ENCODE measurements at regions not wholly inside any gene's neighbourhood (a gene's known extent, or its start where the extent isn't known, plus 50 kb on each side); places are given as distances from the start of the nearest gene placed in this dataset.

- peak overlapping the region; percentile 26; the same call in 1 of the 2 replicates for H3K4me3 ChIP-seq
- peak overlapping the region; percentile 59 for H3K4me2 ChIP-seq (ENCODE audit: unreplicated experiment)
- H3K79me2 ChIP-seq (ENCODE audit: insufficient read depth), result peaks cover 85% of the 10 kb centered on the region
Observed at GRCh38 chr12:124497658-124498057, 69.8 kb downstream of the NCOR2 start.

DNA sequence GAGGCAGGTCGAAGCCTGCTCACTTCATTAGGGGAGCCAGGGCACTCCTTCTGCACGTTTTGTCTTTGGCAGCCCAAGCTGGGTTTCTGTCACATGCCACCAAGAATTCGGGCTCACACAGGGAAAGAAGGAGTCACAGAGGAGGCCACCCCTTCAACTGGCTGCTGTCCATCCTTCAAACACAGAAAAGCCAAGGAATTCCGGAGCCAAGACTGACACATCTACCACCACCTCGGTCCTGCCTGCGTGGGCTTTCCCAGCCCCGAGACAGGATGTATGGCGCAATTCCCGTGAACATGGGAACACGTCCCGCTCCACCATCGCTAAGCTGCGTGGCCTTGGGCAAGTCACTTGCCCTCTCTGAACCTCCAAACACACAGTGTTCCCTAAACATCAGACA lies 70.4 kb downstream of the NCOR2 start:
- H3K4me2 ChIP-seq (ENCODE audit: unreplicated experiment), result peak overlapping the region; percentile 59
- no peaks in the 10 kb centered on the region for H3K36me3 ChIP-seq (ENCODE audit: low read depth)
- peak overlapping the region; percentile 26; the same call in 1 of the 2 replicates for H3K4me3 ChIP-seq
- TF ChIP-seq EZH2 (IDR thresholded peaks at IDR 0.05; ENCODE audit: insufficient read depth, poor library complexity, severe bottlenecking) (no peak), EZH2phosphoT487 (IDR thresholded peaks at IDR 0.05; ENCODE audit: insufficient read depth, low read depth) (no peak)
- in situ Hi-C loops (cut with MboI), result no loop called here
- 3% methylated on average over 13 of the region's 13 CpGs for WGBS, 2 experiments (ENCODE audit: low coverage in 1 of 2, low lambda C conversion rate in 2 of 2, missing lambda C conversion rate in 2 of 2)
- peak overlapping the region; percentile 98 for H3K27ac ChIP-seq
- H4K20me1 ChIP-seq (ENCODE audit: insufficient read depth), result peaks cover 4% of the 10 kb centered on the region; the same call in 1 of the 2 replicates
- peak overlapping the region; percentile 81 for H3K9ac ChIP-seq
- H3F3A ChIP-seq (ENCODE audit: insufficient read depth), result peaks cover 21% of the 10 kb centered on the region
- no peaks in the 10 kb centered on the region for H3K9me3 ChIP-seq (ENCODE audit: low read depth)
- DNase-seq, result peak; percentile 94
- peaks cover 35% of the 10 kb centered on the region for H3K4me1 ChIP-seq (ENCODE audit: insufficient read depth)
- no peak overlapping the region for H2AFZ ChIP-seq
- peaks cover 85% of the 10 kb centered on the region for H3K79me2 ChIP-seq (ENCODE audit: insufficient read depth)
- H3K9me2 ChIP-seq (ENCODE audit: insufficient read depth), result no peaks in the 10 kb centered on the region
- H3K27me3 ChIP-seq (replicated peaks; ENCODE audit: insufficient read depth), result no peaks in the 10 kb centered on the region

More at GRCh38 chr12:124497658-124498057, 69.8 kb downstream of the NCOR2 start:
- peaks cover 4% of the 10 kb centered on the region; the same call in 1 of the 2 replicates for H4K20me1 ChIP-seq (ENCODE audit: insufficient read depth)
- peak overlapping the region; percentile 98 for H3K27ac ChIP-seq
- WGBS, 2 experiments (ENCODE audit: low coverage in 1 of 2, low lambda C conversion rate in 2 of 2, missing lambda C conversion rate in 2 of 2), result 3 to 5% methylated on average over 7 of the region's 7 CpGs
- peaks cover 21% of the 10 kb centered on the region for H3F3A ChIP-seq (ENCODE audit: insufficient read depth)
- no peaks in the 10 kb centered on the region for H3K36me3 ChIP-seq (ENCODE audit: low read depth)
- peak; percentile 99 for DNase-seq
- H3K4me1 ChIP-seq (ENCODE audit: insufficient read depth), result peaks cover 35% of the 10 kb centered on the region
- in situ Hi-C loops (cut with MboI), result no loop called here
- no peaks in the 10 kb centered on the region for H3K27me3 ChIP-seq (replicated peaks; ENCODE audit: insufficient read depth)
- no peaks in the 10 kb centered on the region for H3K9me3 ChIP-seq (ENCODE audit: low read depth)
- peak overlapping the region; percentile 81 for H3K9ac ChIP-seq
- TF ChIP-seq EZH2phosphoT487 (IDR thresholded peaks at IDR 0.05; ENCODE audit: insufficient read depth, low read depth), result no peak
- no peak for TF ChIP-seq EZH2 (IDR thresholded peaks at IDR 0.05; ENCODE audit: insufficient read depth, poor library complexity, severe bottlenecking)
- H2AFZ ChIP-seq, result no peak overlapping the region
- H3K9me2 ChIP-seq (ENCODE audit: insufficient read depth), result no peaks in the 10 kb centered on the region

DNA sequence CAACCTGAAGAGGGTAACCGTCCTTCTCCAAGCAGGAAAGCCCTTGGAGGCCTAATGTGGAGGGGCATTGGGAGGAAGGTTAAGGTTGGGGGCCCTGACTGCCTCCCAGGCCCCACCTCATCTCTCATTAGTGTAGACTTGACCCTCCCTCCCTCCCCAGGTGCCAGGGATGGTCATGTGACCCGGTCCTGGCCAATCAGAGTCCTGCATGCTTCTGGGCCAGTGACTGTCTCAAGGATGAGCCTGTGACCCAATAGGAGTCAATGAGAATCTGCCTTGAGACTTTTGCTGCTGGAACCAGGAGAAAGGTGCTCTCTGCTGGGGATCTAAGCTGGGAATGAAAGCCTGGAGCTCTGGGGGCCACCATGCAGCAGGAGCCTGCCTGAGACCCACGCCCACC lies 70.8 kb downstream of the NCOR2 start:
- in situ Hi-C loops (cut with MboI), result no loop called here
- H4K20me1 ChIP-seq (ENCODE audit: insufficient read depth), result peaks cover 4% of the 10 kb centered on the region; the same call in 1 of the 2 replicates
- peak overlapping the region; percentile 59 for H3K4me2 ChIP-seq (ENCODE audit: unreplicated experiment)
- H3K4me1 ChIP-seq (ENCODE audit: insufficient read depth), result peaks cover 35% of the 10 kb centered on the region
- H3K36me3 ChIP-seq (ENCODE audit: low read depth), result no peaks in the 10 kb centered on the region
- H3F3A ChIP-seq (ENCODE audit: insufficient read depth), result peaks cover 21% of the 10 kb centered on the region
- 60 to 65% methylated on average over 3 of the region's 3 CpGs for WGBS, 2 experiments (ENCODE audit: low coverage in 1 of 2, low lambda C conversion rate in 2 of 2, missing lambda C conversion rate in 2 of 2)
- no peaks in the 10 kb centered on the region for H3K9me2 ChIP-seq (ENCODE audit: insufficient read depth)
- no peak for TF ChIP-seq EZH2phosphoT487 (IDR thresholded peaks at IDR 0.05; ENCODE audit: insufficient read depth, low read depth)
- no peaks in the 10 kb centered on the region for H3K9me3 ChIP-seq (ENCODE audit: low read depth)
- H3K27me3 ChIP-seq (replicated peaks; ENCODE audit: insufficient read depth), result no peaks in the 10 kb centered on the region
- peak; percentile 63 for DNase-seq
- no peak overlapping the region for H2AFZ ChIP-seq
- no peak overlapping the region for H3K4me3 ChIP-seq
- H3K9ac ChIP-seq, result peak overlapping the region; percentile 81
- H3K79me2 ChIP-seq (ENCODE audit: insufficient read depth), result peaks cover 85% of the 10 kb centered on the region
- H3K27ac ChIP-seq, result peak overlapping the region; percentile 98

DNA sequence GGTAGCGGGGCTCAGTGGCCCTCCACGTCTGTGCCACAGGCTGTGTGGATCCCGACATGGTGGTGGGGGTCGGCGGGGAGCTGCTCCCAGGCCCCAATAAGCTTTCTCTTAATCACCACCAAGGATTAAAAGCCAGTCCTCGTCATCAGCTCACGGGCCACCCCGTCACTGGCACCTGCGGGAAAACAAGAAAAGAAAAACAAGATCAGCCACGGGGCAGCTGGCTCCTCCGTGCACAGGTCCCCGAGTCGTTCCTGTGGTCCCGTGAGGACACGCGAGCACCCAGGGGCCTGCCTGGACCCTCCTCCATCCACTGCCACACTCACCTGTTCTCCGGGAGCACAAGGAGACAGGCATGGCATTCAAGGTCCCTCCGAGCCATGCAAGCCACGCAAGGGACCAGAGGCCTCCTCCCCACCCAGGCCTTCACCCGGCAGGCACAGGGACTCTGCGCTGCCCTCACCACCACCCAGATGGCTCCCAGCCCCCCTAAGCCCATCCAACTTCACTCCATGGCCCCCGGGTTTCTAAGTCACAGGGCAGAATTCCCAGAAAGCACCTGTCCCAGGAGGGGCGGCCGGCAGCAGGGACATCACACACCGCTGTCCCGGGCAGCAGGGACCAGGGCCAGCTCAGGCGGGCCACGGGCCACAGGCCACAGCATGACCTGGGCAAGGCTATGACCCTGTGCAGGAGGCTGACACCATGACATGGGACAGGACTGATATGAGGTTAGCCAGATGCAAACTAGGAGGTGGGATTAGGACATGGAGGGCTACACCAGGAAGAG lies 72.0 kb downstream of the NCOR2 start:
- no peak for TF ChIP-seq EZH2 (IDR thresholded peaks at IDR 0.05; ENCODE audit: insufficient read depth, poor library complexity, severe bottlenecking)
- TF ChIP-seq EZH2phosphoT487 (IDR thresholded peaks at IDR 0.05; ENCODE audit: insufficient read depth, low read depth), result no peak
- peaks cover 4% of the 10 kb centered on the region; the same call in 1 of the 2 replicates for H4K20me1 ChIP-seq (ENCODE audit: insufficient read depth)
- in situ Hi-C loops (cut with MboI), result no loop called here
- H3K9ac ChIP-seq, result no peak overlapping the region
- no peak overlapping the region for H3K4me2 ChIP-seq (ENCODE audit: unreplicated experiment)
- WGBS, 2 experiments (ENCODE audit: low coverage in 1 of 2, low lambda C conversion rate in 2 of 2, missing lambda C conversion rate in 2 of 2), result 89 to 93% methylated on average over 24 to 28 of the region's 28 CpGs
- H3K27me3 ChIP-seq (replicated peaks; ENCODE audit: insufficient read depth), result no peaks in the 10 kb centered on the region
- no peak overlapping the region for H3K27ac ChIP-seq
- no peaks in the 10 kb centered on the region for H3K9me3 ChIP-seq (ENCODE audit: low read depth)
- peaks cover 21% of the 10 kb centered on the region for H3F3A ChIP-seq (ENCODE audit: insufficient read depth)
- no peaks in the 10 kb centered on the region for H3K9me2 ChIP-seq (ENCODE audit: insufficient read depth)
- no peak overlapping the region for H2AFZ ChIP-seq
- H3K36me3 ChIP-seq (ENCODE audit: low read depth), result peaks cover 4% of the 10 kb centered on the region; the same call in 1 of the 2 replicates
- H3K4me3 ChIP-seq, result no peak overlapping the region
- no peak for DNase-seq
- H3K79me2 ChIP-seq (ENCODE audit: insufficient read depth), result peaks cover 85% of the 10 kb centered on the region
- H3K4me1 ChIP-seq (ENCODE audit: insufficient read depth), result peaks cover 31% of the 10 kb centered on the region

Measured in GM23248 (cell line).